ENCODE measurements at regions not wholly inside any gene's neighbourhood (a gene's known extent, or its start where the extent isn't known, plus 50 kb on each side); places are given as distances from the start of the nearest gene placed in this dataset.

- Mint-ChIP-seq H3K9me3 (no peaks in the 10 kb centered on the region), H3K36me3 (ENCODE audit: low read depth) (no peaks in the 10 kb centered on the region), H3K4me3 (no peak overlapping the region), H3K4me1 (ENCODE audit: low read depth) (peaks cover 6% of the 10 kb centered on the region; the same call in 1 of the 2 replicates), H3K27ac (no peak overlapping the region), H3K27me3 (ENCODE audit: insufficient read depth) (no peaks in the 10 kb centered on the region; the same call in 1 of the 2 replicates)
- TF ChIP-seq, protein P1, sequence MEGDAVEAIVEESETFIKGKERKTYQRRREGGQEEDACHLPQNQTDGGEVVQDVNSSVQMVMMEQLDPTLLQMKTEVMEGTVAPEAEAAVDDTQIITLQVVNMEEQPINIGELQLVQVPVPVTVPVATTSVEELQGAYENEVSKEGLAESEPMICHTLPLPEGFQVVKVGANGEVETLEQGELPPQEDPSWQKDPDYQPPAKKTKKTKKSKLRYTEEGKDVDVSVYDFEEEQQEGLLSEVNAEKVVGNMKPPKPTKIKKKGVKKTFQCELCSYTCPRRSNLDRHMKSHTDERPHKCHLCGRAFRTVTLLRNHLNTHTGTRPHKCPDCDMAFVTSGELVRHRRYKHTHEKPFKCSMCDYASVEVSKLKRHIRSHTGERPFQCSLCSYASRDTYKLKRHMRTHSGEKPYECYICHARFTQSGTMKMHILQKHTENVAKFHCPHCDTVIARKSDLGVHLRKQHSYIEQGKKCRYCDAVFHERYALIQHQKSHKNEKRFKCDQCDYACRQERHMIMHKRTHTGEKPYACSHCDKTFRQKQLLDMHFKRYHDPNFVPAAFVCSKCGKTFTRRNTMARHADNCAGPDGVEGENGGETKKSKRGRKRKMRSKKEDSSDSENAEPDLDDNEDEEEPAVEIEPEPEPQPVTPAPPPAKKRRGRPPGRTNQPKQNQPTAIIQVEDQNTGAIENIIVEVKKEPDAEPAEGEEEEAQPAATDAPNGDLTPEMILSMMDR (IDR thresholded peaks at IDR 0.05): no peak
- DNase-seq: no peak
Measured at GRCh38 chr2:203605302-203605701, 70.2 kb upstream of the RAPH1 start.

DNA sequence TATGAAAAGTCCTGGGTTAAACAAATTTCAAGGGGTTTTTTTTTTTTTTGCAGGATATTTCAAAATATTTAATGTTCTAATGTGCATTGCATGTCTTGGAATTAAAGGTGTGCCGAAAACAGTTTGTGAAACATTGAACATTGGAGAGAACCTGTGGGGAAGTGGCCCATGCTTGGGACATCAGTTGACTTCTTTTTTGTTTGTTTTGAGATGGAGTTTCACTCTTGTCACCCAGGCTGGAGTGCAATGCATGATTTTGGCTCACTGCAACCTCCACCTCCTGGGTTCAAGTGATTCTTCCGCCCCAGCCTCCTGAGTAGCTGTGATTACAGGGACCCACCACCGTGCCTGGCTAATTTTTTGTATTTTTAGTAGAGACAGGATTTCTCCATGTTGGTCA lies 71.0 kb upstream of the RAPH1 start:
- Mint-ChIP-seq H3K27me3 (ENCODE audit: insufficient read depth) (no peaks in the 10 kb centered on the region; the same call in 1 of the 2 replicates), H3K4me1 (ENCODE audit: low read depth) (peaks cover 6% of the 10 kb centered on the region; the same call in 1 of the 2 replicates), H3K36me3 (ENCODE audit: low read depth) (no peaks in the 10 kb centered on the region), H3K27ac (no peak overlapping the region), H3K9me3 (no peaks in the 10 kb centered on the region), H3K4me3 (no peak overlapping the region)
- TF ChIP-seq, protein P1 (IDR thresholded peaks at IDR 0.05): no peak
- DNase-seq: no peak

GRCh38 chr2:203610558-203610957 lies 75.5 kb upstream of the RAPH1 start:
- no peaks in the 10 kb centered on the region for H3K4me1 Mint-ChIP-seq (ENCODE audit: low read depth)
- no peaks in the 10 kb centered on the region for H3K36me3 Mint-ChIP-seq (ENCODE audit: low read depth)
- H3K4me3 Mint-ChIP-seq: no peak overlapping the region
- H3K9me3 Mint-ChIP-seq: no peaks in the 10 kb centered on the region
- H3K27me3 Mint-ChIP-seq (ENCODE audit: insufficient read depth): no peaks in the 10 kb centered on the region; the same call in 1 of the 2 replicates
- no peak overlapping the region for H3K27ac Mint-ChIP-seq
- TF ChIP-seq, protein P1 (IDR thresholded peaks at IDR 0.05): no peak
- no peak for DNase-seq

GRCh38 chr2:203612246-203612645 lies 77.1 kb upstream of the RAPH1 start:
- Mint-ChIP-seq H3K4me1 (ENCODE audit: low read depth) (no peaks in the 10 kb centered on the region), H3K27ac (no peak overlapping the region)
- TF ChIP-seq, protein P1 (IDR thresholded peaks at IDR 0.05): no peak

DNA sequence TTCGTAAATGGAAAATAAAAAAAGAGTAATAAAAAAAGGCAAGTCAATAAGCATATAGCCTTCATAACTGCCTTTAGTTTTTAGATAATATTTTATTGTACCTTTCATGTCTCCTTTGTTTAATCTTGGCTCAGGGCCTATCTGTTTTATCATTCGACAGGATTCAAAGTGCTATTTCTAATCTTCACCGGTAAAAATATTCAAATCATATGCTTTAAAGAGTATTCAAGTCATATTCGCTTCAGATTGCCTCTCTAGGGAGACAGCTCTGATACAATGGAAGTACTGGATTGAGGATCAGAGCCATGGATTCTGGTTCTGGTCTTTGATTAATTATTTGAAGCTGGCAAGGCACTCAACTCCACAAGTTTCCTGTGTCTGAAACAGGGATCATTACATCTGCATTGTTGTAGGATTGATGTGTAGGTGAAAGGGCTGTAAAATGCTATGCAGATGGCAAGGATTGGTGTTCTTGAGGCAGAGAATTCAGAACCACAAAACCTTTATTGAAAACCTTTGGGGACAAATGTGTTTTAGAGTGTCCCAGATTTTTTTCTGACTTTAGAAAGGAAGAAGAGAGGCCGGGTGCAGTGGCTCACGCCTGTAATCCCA lies 84.3 kb upstream of the RAPH1 start:
- Mint-ChIP-seq H3K27ac (no peak overlapping the region), H3K4me3 (no peak overlapping the region), H3K9me3 (no peaks in the 10 kb centered on the region), H3K36me3 (ENCODE audit: low read depth) (no peaks in the 10 kb centered on the region), H3K4me1 (ENCODE audit: low read depth) (peaks cover 24% of the 10 kb centered on the region), H3K27me3 (ENCODE audit: insufficient read depth) (no peaks in the 10 kb centered on the region; the same call in none of the 2 replicates)
- no peak for DNase-seq
- TF ChIP-seq, protein P1 (IDR thresholded peaks at IDR 0.05): no peak

More at GRCh38 chr2:203612246-203612645, 77.1 kb upstream of the RAPH1 start:
- H3K36me3 Mint-ChIP-seq (ENCODE audit: low read depth): no peaks in the 10 kb centered on the region
- no peaks in the 10 kb centered on the region; the same call in 1 of the 2 replicates for H3K27me3 Mint-ChIP-seq (ENCODE audit: insufficient read depth)
- H3K9me3 Mint-ChIP-seq: no peaks in the 10 kb centered on the region
- DNase-seq: no peak
- no peak overlapping the region for H3K4me3 Mint-ChIP-seq

All from HFFc6 (cell line).